Left lung (tissue), 4 donors: ENCODE measurements at regions not wholly inside any gene's neighbourhood (a gene's known extent, or its start where the extent isn't known, plus 50 kb on each side); places are given as distances from the start of the nearest gene placed in this dataset.
"Not testable (repeated sequence)": the region's sequence is repeated elsewhere in the genome, so short reads cannot be mapped to it uniquely, and the experiment has no call there.

Source experiments
- ATAC-seq: fragments of 200-7000 bp; cut with Tn5 transposase; one replicate; pipeline ENCODE4 v1.9.1; 2020; ENCODE audit warnings: moderate library complexity
- DNase-seq, 4 donors: peaks; one replicate each; pipeline ENCODE4 v3.0.0-alpha.2; 2013 to 2020
- H3K27ac ChIP-seq, 2 donors: fragments of 200-600 bp; sonication (generic) in 1 of 2; one replicate each; pipeline versions ENCODE4 v1.5.0 to v1.8.0; 2020 to 2021
- H3K27me3 ChIP-seq, 2 donors: fragments of 200-600 bp; sonication (generic) in 1 of 2; one replicate each; pipeline versions ENCODE4 v1.5.0 to v1.8.0; 2020 to 2021
- H3K36me3 ChIP-seq, 2 donors: fragments of 200-600 bp; sonication (generic) in 1 of 2; one replicate each; pipeline versions ENCODE4 v1.5.0 to v1.8.0; 2020 to 2021
- H3K4me1 ChIP-seq, 2 donors: fragments of 200-600 bp; one replicate each; pipeline ENCODE4 v1.8.0; 2021
- H3K4me3 ChIP-seq, 2 donors: fragments of 200-600 bp; sonication (generic) in 1 of 2; one replicate each; pipeline versions ENCODE4 v1.5.0 to v1.8.0; 2020 to 2021; ENCODE audit warnings: mild to moderate bottlenecking in 1 of 2
- H3K9me3 ChIP-seq, 2 donors: fragments of 200-600 bp; sonication (generic) in 1 of 2; one replicate each; pipeline versions ENCODE4 v1.5.0 to v1.8.0; 2020 to 2021
- CTCF ChIP-seq, 2 donors: fragments of 200-600 bp; sonication (generic) in 1 of 2; IDR thresholded peaks; one replicate each; pipeline versions ENCODE4 v1.5.0 to v1.8.0; 2021; ENCODE audit warnings: antibody characterized with exemption in 2 of 2
- intact Hi-C, 2 donors: fragments of 100-400 bp; cut with DNase I; formaldehyde crosslinking; loops; one replicate each; pipeline versions ENCODE4 v1.11.2 to v1.14.2; 2022
- donor health status: DM: no; HTN: yes; CAD: no.
- donor health status: DM: no; HTN: no; CAD: no.

GRCh38 chr6:120451508-120451907 lies 882.8 kb downstream of the TBC1D32 start:
- DNase-seq (no peak), ATAC-seq (no peak)
- Histone ChIP-seq H3K4me3 (no peak overlapping the region), H3K36me3 (no peaks in the 10 kb centered on the region), H3K27me3 (no peaks in the 10 kb centered on the region), H3K27ac (no peak overlapping the region), H3K9me3 (peaks cover 0 to 10% of the 10 kb centered on the region in 2 donors), H3K4me1 (no peaks in the 10 kb centered on the region)
- TF ChIP-seq CTCF (IDR thresholded peaks at IDR 0.05), result no peak
- intact Hi-C loops, result no loop called here

GRCh38 chr6:120447605-120448004 lies 886.7 kb downstream of the TBC1D32 start:
- Histone ChIP-seq H3K36me3 (no peaks in the 10 kb centered on the region), H3K27ac (no peak overlapping the region), H3K4me1 (no peaks in the 10 kb centered on the region), H3K4me3 (no peak overlapping the region), H3K9me3 (peaks cover 0 to 4% of the 10 kb centered on the region in 2 donors), H3K27me3 (no peaks in the 10 kb centered on the region)
- DNase-seq (peak in 2 of 4 donors; percentile 1 to 27), ATAC-seq (no peak)
- no peak for TF ChIP-seq CTCF (IDR thresholded peaks at IDR 0.05)
- intact Hi-C loops, result no loop called here

- H3K27ac ChIP-seq, H3K36me3 ChIP-seq, intact Hi-C loops, H3K27me3 ChIP-seq, H3K4me1 ChIP-seq, ATAC-seq, H3K4me3 ChIP-seq, H3K9me3 ChIP-seq: not testable (repeated sequence)
- peak in 1 of 4 donors; percentile 42 for DNase-seq
Measured at GRCh38 chr6:120432840-120433239, 901.4 kb downstream of the TBC1D32 start.

GRCh38 chr6:120431841-120432240 lies 902.4 kb downstream of the TBC1D32 start:
- H3K27ac ChIP-seq, result no peak overlapping the region
- peaks cover 0 to 7% of the 10 kb centered on the region in 2 donors for H3K9me3 ChIP-seq
- H3K36me3 ChIP-seq, result no peaks in the 10 kb centered on the region
- no peak overlapping the region for H3K4me3 ChIP-seq
- ATAC-seq (no peak), DNase-seq (peak in 1 of 4 donors; percentile 47)
- TF ChIP-seq CTCF (IDR thresholded peaks at IDR 0.05), result no peak
- H3K4me1 ChIP-seq, result no peaks in the 10 kb centered on the region
- intact Hi-C loops, result no loop called here
- no peaks in the 10 kb centered on the region for H3K27me3 ChIP-seq

GRCh38 chr6:120411394-120411793 lies 922.9 kb downstream of the TBC1D32 start:
- Histone ChIP-seq H3K4me3 (no peak overlapping the region), H3K27me3 (no peaks in the 10 kb centered on the region), H3K4me1 (no peaks in the 10 kb centered on the region), H3K27ac (no peak overlapping the region), H3K9me3 (no peaks in the 10 kb centered on the region), H3K36me3 (no peaks in the 10 kb centered on the region)
- no peak for ATAC-seq
- DNase-seq, result no peak
- no peak for TF ChIP-seq CTCF (IDR thresholded peaks at IDR 0.05)
- intact Hi-C loops, result no loop called here

- no peak overlapping the region for H3K4me3 ChIP-seq
- H3K9me3 ChIP-seq, result no peaks in the 10 kb centered on the region
- no peaks in the 10 kb centered on the region for H3K27me3 ChIP-seq
- DNase-seq, result no peak
- no peak for ATAC-seq
- no peak for TF ChIP-seq CTCF (IDR thresholded peaks at IDR 0.05)
- no peaks in the 10 kb centered on the region for H3K4me1 ChIP-seq
- H3K27ac ChIP-seq, result no peak overlapping the region
- H3K36me3 ChIP-seq, result no peaks in the 10 kb centered on the region
- intact Hi-C loops, result no loop called here
Measured at GRCh38 chr6:120410586-120410985, 923.7 kb downstream of the TBC1D32 start.
